ENCODE measurements at regions not wholly inside any gene's neighbourhood (a gene's known extent, or its start where the extent isn't known, plus 50 kb on each side); places are given as distances from the start of the nearest gene placed in this dataset.
"Not testable (repeated sequence)": the region's sequence is repeated elsewhere in the genome, so short reads cannot be mapped to it uniquely, and the experiment has no call there.

GRCh38 chr3:117011687-117012250, 302.2 kb downstream of the TUSC7 start:
- no peak for DNase-seq

GRCh38 chr3:117016378-117016777, 306.8 kb downstream of the TUSC7 start:
- DNase-seq = no peak

GRCh38 chr3:117017135-117017894, 307.7 kb downstream of the TUSC7 start:
- no peak for DNase-seq

GRCh38 chr3:117018655-117019054, 309.1 kb downstream of the TUSC7 start:
- no peak for DNase-seq

GRCh38 chr3:117019082-117019713, 309.6 kb downstream of the TUSC7 start:
- peak; percentile 65 for DNase-seq

GRCh38 chr3:117026401-117026800, 316.8 kb downstream of the TUSC7 start:
- DNase-seq = no peak

GRCh38 chr3:117035745-117036144, 326.2 kb downstream of the TUSC7 start:
- no peak for DNase-seq

- no peak for DNase-seq
Observed at GRCh38 chr3:117036259-117036799, 326.8 kb downstream of the TUSC7 start.

GRCh38 chr3:117045143-117045542, 335.6 kb downstream of the TUSC7 start:
- no peak for DNase-seq

- DNase-seq = no peak
Observed at GRCh38 chr3:117047951-117048705, 338.5 kb downstream of the TUSC7 start.

- no peak for DNase-seq
Observed at GRCh38 chr3:117052395-117052794, 342.8 kb downstream of the TUSC7 start.

GRCh38 chr3:117054556-117054955, 345.0 kb downstream of the TUSC7 start:
- no peak for DNase-seq

GRCh38 chr3:117056946-117057345, 347.4 kb downstream of the TUSC7 start:
- not testable (repeated sequence) for DNase-seq

- DNase-seq = no peak
Observed at GRCh38 chr3:117059067-117059955, 349.7 kb downstream of the TUSC7 start.

- DNase-seq = no peak
Observed at GRCh38 chr3:117059956-117060270, 350.3 kb downstream of the TUSC7 start.

GRCh38 chr3:117063930-117064329, 354.4 kb downstream of the TUSC7 start:
- DNase-seq = no peak

GRCh38 chr3:117068301-117068700, 358.7 kb downstream of the TUSC7 start:
- DNase-seq = no peak

GRCh38 chr3:117074826-117075225, 365.2 kb downstream of the TUSC7 start:
- no peak for DNase-seq

- no peak for DNase-seq
Observed at GRCh38 chr3:117079997-117080396, 370.4 kb downstream of the TUSC7 start.

GRCh38 chr3:117080872-117081271, 371.3 kb downstream of the TUSC7 start:
- DNase-seq = no peak

GRCh38 chr3:117084277-117084676, 374.7 kb downstream of the TUSC7 start:
- no peak for DNase-seq

- no peak for DNase-seq
Observed at GRCh38 chr3:117084739-117085270, 375.2 kb downstream of the TUSC7 start.

Data from KG1 (cell line).